ENCODE measurements at regions not wholly inside any gene's neighbourhood (a gene's known extent, or its start where the extent isn't known, plus 50 kb on each side); places are given as distances from the start of the nearest gene placed in this dataset.
A peak's percentile ranks its signal among the peaks of the same experiment; 100 is the strongest.

DNA sequence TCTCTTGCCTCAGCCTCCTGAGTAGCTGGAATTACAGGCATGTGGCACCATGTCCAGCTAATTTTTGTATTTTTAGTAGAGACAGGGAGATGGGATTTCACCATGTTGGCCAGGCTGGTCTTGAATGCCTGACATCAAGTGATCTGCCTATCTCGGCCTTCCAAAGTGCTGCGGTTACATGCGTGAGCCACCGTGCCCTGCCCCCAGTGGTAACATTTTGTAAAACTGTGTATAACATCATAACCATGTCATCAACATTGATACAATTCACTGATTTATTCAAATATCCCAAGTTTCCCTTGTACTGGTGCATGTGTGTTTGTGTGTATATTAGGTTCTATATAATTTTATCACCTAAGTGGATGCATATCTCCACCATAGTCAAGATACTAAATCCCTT lies 70.0 kb downstream of the PDCL3 start:
- in situ Hi-C loops (cut with MboI), result no loop called here
- H3K4me3 ChIP-seq, result no peak overlapping the region
- H3K79me2 ChIP-seq (ENCODE audit: control insufficient read depth, insufficient read depth, low read length), result no peaks in the 10 kb centered on the region
- RAD21 ChIA-PET (ENCODE audit: unreplicated experiment), result no interaction called here
- H3K36me3 ChIP-seq (ENCODE audit: control insufficient read depth in 2 of 2, insufficient read depth in 2 of 2, low read length in 1 of 2), result no peaks in the 10 kb centered on the region
- no peaks in the 10 kb centered on the region for H4K20me1 ChIP-seq (ENCODE audit: control insufficient read depth, insufficient read depth)
- no peak overlapping the region for H3K27ac ChIP-seq (ENCODE audit: control insufficient read depth, insufficient read depth)
- intact Hi-C loops (cut with micrococcal nuclease; ENCODE audit: unreplicated experiment), result no loop called here
- WGBS (ENCODE audit: insufficient coverage, insufficient replicate concordance, low lambda C conversion rate, missing lambda C conversion rate), result 54% methylated on average over 4 of the region's 4 CpGs
- SMC1A ChIA-PET (ENCODE audit: uncharacterized antibody, unreplicated experiment), result no interaction called here
- DNase-seq (ENCODE audit: low read depth, low spot score) (no peak), ATAC-seq (no peak), FAIRE-seq (peak; percentile 95)
- H3K27me3 ChIP-seq (replicated peaks in 1 of 2; ENCODE audit: control insufficient read depth in 2 of 2, insufficient read depth in 2 of 2, low read length in 1 of 2), result peaks cover 0 to 3% of the 10 kb centered on the region in 2 experiments; a peak in 1 of 4 replicates
- no peak overlapping the region for H3K4me2 ChIP-seq (ENCODE audit: control insufficient read depth, insufficient read depth)
- H3K4me1 ChIP-seq (ENCODE audit: control insufficient read depth, insufficient read depth, low read length), result no peaks in the 10 kb centered on the region
- no peak overlapping the region for H2AFZ ChIP-seq (ENCODE audit: control insufficient read depth, low read depth, low read length)
- CTCF ChIA-PET, result no interaction called here
- no TSS peak for BruUV-seq (replicated peaks)
- H3K9ac ChIP-seq (ENCODE audit: control insufficient read depth, insufficient read depth, low read length), result no peak overlapping the region
- POLR2A ChIA-PET, result no interaction called here
- no peaks in the 10 kb centered on the region for H3K9me3 ChIP-seq (replicated peaks; ENCODE audit: control insufficient read depth, insufficient read depth, low read length)
- no peak for TF ChIP-seq SPI1 (IDR thresholded peaks at IDR 0.05; ENCODE audit: borderline replicate concordance, insufficient read depth, low read depth, low read length)
- TF ChIP-seq, protein P1, sequence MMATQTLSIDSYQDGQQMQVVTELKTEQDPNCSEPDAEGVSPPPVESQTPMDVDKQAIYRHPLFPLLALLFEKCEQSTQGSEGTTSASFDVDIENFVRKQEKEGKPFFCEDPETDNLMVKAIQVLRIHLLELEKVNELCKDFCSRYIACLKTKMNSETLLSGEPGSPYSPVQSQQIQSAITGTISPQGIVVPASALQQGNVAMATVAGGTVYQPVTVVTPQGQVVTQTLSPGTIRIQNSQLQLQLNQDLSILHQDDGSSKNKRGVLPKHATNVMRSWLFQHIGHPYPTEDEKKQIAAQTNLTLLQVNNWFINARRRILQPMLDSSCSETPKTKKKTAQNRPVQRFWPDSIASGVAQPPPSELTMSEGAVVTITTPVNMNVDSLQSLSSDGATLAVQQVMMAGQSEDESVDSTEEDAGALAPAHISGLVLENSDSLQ (IDR thresholded peaks at IDR 0.05), result no peak
- TF ChIP-seq, protein P2, sequence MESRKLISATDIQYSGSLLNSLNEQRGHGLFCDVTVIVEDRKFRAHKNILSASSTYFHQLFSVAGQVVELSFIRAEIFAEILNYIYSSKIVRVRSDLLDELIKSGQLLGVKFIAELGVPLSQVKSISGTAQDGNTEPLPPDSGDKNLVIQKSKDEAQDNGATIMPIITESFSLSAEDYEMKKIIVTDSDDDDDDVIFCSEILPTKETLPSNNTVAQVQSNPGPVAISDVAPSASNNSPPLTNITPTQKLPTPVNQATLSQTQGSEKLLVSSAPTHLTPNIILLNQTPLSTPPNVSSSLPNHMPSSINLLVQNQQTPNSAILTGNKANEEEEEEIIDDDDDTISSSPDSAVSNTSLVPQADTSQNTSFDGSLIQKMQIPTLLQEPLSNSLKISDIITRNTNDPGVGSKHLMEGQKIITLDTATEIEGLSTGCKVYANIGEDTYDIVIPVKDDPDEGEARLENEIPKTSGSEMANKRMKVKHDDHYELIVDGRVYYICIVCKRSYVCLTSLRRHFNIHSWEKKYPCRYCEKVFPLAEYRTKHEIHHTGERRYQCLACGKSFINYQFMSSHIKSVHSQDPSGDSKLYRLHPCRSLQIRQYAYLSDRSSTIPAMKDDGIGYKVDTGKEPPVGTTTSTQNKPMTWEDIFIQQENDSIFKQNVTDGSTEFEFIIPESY (IDR thresholded peaks at IDR 0.05), result no peak
- TF ChIP-seq FOS (IDR thresholded peaks at IDR 0.05; ENCODE audit: borderline replicate concordance, extremely low read depth, insufficient read length), result no peak
- TF ChIP-seq NR2F1 (conservative IDR thresholded peaks at IDR 0.05), result no peak
- TF ChIP-seq MTA2 (IDR thresholded peaks at IDR 0.05; ENCODE audit: low read depth), result no peak
- TF ChIP-seq SIN3A (IDR thresholded peaks at IDR 0.05; ENCODE audit: low read depth, low read length), result no peak
- no peak for TF ChIP-seq KDM1A (IDR thresholded peaks at IDR 0.05; ENCODE audit: borderline replicate concordance)
- TF ChIP-seq ZNF274 (IDR thresholded peaks at IDR 0.05; ENCODE audit: insufficient read depth, insufficient read length), result no peak
- TF ChIP-seq ZNF687 (IDR thresholded peaks at IDR 0.05), result no peak
- no peak for TF ChIP-seq RBBP5 (conservative IDR thresholded peaks at IDR 0.05)
- TF ChIP-seq E2F4 (IDR thresholded peaks at IDR 0.05; ENCODE audit: low read depth, low read length), result no peak
- no peak for TF ChIP-seq TCF12 (IDR thresholded peaks at IDR 0.05; ENCODE audit: low read depth, low read length)
- no peak for TF ChIP-seq NR2C2 (IDR thresholded peaks at IDR 0.05; ENCODE audit: borderline replicate concordance, control insufficient read depth, insufficient read length, low read depth)
- no peak for TF ChIP-seq ZBED1 (IDR thresholded peaks at IDR 0.05; ENCODE audit: borderline replicate concordance)
- no peak for TF ChIP-seq PML (IDR thresholded peaks at IDR 0.05; ENCODE audit: low read length)

Data from GM12878 (cell line).